ENCODE measurements at regions not wholly inside any gene's neighbourhood (a gene's known extent, or its start where the extent isn't known, plus 50 kb on each side); places are given as distances from the start of the nearest gene placed in this dataset.

DNA sequence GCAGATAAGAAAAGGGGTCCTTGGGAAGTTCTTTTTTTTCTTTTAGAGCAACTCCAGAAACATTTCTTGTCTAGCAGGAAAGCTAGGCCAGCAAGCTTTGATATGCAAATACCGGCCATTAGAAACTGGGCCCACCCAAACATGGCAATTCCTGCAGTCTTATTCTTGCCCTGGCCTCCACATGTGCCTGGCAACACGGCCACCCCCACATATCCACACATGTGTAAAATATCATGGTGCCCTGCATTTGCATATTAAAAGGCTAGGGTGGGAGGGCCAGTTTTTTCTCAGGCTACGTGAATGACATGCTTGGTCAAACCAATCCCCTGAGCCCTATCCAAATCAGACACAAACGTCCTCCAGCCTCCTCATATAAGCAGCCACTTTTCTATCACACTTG is 171.7 kb upstream of the ZCCHC13 start:
- TF ChIP-seq, protein P1, sequence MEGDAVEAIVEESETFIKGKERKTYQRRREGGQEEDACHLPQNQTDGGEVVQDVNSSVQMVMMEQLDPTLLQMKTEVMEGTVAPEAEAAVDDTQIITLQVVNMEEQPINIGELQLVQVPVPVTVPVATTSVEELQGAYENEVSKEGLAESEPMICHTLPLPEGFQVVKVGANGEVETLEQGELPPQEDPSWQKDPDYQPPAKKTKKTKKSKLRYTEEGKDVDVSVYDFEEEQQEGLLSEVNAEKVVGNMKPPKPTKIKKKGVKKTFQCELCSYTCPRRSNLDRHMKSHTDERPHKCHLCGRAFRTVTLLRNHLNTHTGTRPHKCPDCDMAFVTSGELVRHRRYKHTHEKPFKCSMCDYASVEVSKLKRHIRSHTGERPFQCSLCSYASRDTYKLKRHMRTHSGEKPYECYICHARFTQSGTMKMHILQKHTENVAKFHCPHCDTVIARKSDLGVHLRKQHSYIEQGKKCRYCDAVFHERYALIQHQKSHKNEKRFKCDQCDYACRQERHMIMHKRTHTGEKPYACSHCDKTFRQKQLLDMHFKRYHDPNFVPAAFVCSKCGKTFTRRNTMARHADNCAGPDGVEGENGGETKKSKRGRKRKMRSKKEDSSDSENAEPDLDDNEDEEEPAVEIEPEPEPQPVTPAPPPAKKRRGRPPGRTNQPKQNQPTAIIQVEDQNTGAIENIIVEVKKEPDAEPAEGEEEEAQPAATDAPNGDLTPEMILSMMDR (IDR thresholded peaks at IDR 0.05), result no peak
- TF ChIP-seq POLR2A (IDR thresholded peaks at IDR 0.05), result no peak

All from testis (tissue), 2 donors.